Thyroid gland (tissue), 4 donors: ENCODE measurements at regions not wholly inside any gene's neighbourhood (a gene's known extent, or its start where the extent isn't known, plus 50 kb on each side); places are given as distances from the start of the nearest gene placed in this dataset.
"Not testable (repeated sequence)": the region's sequence is repeated elsewhere in the genome, so short reads cannot be mapped to it uniquely, and the experiment has no call there.

Source experiments
- DNase-seq, 2 donors: peaks; one replicate each; pipeline ENCODE4 v3.0.0-alpha.2; 2019
- H3K27ac ChIP-seq, 3 donors: fragments of 200-600 bp; sonication (generic); 1 replicate in 2 of 3; 2 replicates in 1 of 3; pipeline ENCODE4 v1.5.1; 2016 to 2019; ENCODE audit warnings: mild to moderate bottlenecking in 1 of 3, moderate library complexity in 1 of 3
- H3K27me3 ChIP-seq: fragments of 200-600 bp; sonication (generic); one replicate; pipeline ENCODE4 v1.5.1; 2019
- H3K36me3 ChIP-seq, 2 donors: fragments of 200-600 bp; sonication (generic); one replicate each; pipeline ENCODE4 v1.5.1; 2016 to 2019
- H3K4me1 ChIP-seq, 2 donors: fragments of 200-600 bp; sonication (generic); one replicate each; pipeline ENCODE4 v1.5.1; 2017 to 2019
- H3K4me3 ChIP-seq, 3 donors: fragments of 200-600 bp; sonication (generic); replicated peaks in 1 of 3; 1 replicate in 2 of 3; 2 replicates in 1 of 3; pipeline ENCODE4 v1.5.1; 2016; ENCODE audit warnings: mild to moderate bottlenecking in 1 of 3
- H3K9me3 ChIP-seq: fragments of 200-600 bp; sonication (generic); one replicate; pipeline ENCODE4 v1.5.1; 2017
- POLR2A ChIP-seq, 2 donors: fragments of 450-650 bp; IDR thresholded peaks; one replicate each; pipeline ENCODE4 v1.6.1; 2017; ENCODE audit warnings: antibody characterized with exemption in 2 of 2, mild to moderate bottlenecking in 2 of 2, moderate library complexity in 1 of 2
- WGBS, 2 donors: methylation state at CpG; one replicate each; pipeline ENCODE4 v1.1.5; 2017; 5-methylcytosine and 5-hydroxymethylcytosine counted together
- intact Hi-C: fragments of 100-400 bp; cut with DNase I; formaldehyde crosslinking; loops from one replicate; pipeline ENCODE4 v1.15.1; 2023
- TF ChIP-seq, protein P1 (sequence below), 6 experiments: fragments of 200-600 bp in 3 of 6; fragments of 450-650 bp in 3 of 6; sonication (generic) in 3 of 6; IDR thresholded peaks; one replicate each; pipeline ENCODE4 v1.5.1; 2016 to 2019; ENCODE audit warnings: antibody characterized with exemption in 6 of 6, mild to moderate bottlenecking in 2 of 6, inconsistent platforms in 1 of 6, moderate library complexity in 1 of 6

DNA sequence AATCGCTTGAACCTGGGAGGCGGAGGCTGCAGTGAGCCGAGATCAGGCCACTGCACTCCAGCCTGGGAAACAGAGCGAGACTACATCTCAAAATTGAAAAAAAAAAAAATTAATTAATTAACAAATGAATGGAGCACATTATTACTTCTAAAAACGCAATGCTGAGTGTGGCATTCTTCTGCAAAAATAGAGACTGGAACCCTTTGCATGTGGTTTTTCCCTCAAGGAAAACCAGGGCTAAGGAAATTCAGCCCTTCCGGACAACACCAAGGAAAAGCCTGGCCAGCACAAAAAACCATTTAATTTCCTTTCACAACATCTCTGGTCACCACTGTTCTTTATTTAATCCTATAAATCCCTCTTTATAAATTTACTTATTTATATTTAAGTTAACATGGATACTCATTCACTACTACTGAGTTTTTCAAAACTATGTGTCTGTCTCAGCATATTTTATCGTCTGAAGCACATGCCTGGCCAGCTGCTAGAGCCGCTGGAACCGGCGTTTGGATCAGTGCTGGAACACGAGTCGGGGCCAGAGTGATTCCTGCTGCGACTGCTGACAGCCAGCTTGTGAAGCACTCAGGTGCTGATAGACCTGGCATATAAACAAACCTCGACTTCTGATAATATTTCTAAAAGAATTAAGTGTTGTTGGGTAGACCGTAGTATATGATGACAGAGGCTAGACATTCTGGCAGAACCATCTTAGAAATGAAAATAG is 84.5 kb upstream of the WWC2 start:
- WGBS, 2 donors = 79 to 81% methylated on average over 15 of the region's 15 CpGs
- DNase-seq = no peak
- no peak overlapping the region for H3K4me3 ChIP-seq
- intact Hi-C loops = no loop called here
- H3K27me3 ChIP-seq = no peaks in the 10 kb centered on the region
- H3K4me1 ChIP-seq = no peaks in the 10 kb centered on the region
- H3K36me3 ChIP-seq = no peaks in the 10 kb centered on the region
- TF ChIP-seq, protein P1, sequence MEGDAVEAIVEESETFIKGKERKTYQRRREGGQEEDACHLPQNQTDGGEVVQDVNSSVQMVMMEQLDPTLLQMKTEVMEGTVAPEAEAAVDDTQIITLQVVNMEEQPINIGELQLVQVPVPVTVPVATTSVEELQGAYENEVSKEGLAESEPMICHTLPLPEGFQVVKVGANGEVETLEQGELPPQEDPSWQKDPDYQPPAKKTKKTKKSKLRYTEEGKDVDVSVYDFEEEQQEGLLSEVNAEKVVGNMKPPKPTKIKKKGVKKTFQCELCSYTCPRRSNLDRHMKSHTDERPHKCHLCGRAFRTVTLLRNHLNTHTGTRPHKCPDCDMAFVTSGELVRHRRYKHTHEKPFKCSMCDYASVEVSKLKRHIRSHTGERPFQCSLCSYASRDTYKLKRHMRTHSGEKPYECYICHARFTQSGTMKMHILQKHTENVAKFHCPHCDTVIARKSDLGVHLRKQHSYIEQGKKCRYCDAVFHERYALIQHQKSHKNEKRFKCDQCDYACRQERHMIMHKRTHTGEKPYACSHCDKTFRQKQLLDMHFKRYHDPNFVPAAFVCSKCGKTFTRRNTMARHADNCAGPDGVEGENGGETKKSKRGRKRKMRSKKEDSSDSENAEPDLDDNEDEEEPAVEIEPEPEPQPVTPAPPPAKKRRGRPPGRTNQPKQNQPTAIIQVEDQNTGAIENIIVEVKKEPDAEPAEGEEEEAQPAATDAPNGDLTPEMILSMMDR (IDR thresholded peaks at IDR 0.05) = no peak
- no peak for TF ChIP-seq POLR2A (IDR thresholded peaks at IDR 0.05)
- no peak overlapping the region for H3K27ac ChIP-seq
- no peaks in the 10 kb centered on the region for H3K9me3 ChIP-seq

DNA sequence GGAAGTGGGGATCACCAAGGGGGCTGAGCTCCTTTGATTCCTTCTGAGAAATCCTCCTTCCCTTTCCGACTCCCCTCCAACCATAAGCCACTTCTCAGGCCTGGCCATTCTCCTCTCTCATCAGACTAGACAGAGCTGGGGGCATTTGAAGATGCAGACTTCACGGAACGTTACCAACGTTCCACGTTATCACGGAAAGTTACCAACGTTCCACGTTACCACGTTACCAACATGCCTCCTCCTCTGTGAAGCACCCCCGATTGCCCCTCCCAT is 85.4 kb upstream of the WWC2 start:
- Histone ChIP-seq H3K9me3 (no peaks in the 10 kb centered on the region), H3K4me3 (no peak overlapping the region), H3K36me3 (no peaks in the 10 kb centered on the region), H3K27me3 (no peaks in the 10 kb centered on the region), H3K27ac (no peak overlapping the region), H3K4me1 (no peaks in the 10 kb centered on the region)
- WGBS, 2 donors = 83 to 94% methylated on average over 10 of the region's 10 CpGs
- no peak for TF ChIP-seq POLR2A (IDR thresholded peaks at IDR 0.05)
- TF ChIP-seq, protein P1 (IDR thresholded peaks at IDR 0.05) = no peak
- intact Hi-C loops = no loop called here
- no peak for DNase-seq

DNA sequence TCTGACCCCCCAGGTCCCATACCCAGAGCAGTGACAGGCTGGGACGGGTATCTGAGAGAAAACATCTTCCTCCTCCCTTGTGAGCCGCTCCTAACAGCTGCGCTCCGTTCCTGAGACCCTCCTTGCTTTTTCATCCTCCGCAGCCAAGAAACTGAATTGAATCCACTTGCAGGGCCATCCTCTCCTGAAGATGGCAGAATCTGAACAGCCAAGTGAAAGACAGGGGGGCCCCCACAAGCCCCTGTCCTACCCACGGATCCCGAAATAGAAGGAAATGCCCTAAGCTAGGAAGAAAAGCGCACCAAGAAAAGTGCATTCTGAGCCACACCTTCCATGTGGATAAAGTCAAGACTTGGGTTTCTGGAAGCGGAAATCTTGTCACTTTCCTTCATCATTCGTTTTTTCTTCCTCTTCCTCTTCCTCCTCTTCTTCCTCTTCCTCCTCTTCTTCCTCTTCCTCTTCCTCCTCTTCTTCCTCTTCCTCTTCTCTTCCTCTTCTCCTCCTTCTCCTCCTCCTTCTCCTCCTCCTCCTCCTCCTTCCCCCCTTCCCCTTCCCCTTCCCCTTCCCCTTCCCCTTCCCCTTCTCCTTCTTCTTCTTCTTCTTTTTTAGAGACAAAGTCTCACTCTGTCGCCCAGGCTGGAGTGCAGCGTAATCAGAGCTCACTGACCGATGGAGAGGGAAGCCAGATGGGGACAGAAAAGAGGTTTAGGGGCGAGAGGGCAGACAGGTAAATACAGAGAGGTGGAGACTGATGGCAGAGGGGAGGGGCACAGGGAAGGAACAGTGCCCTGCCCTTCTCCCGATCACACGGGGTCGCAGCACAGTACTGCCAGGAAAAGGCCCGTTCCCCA is 86.0 kb upstream of the WWC2 start:
- no peaks in the 10 kb centered on the region for H3K36me3 ChIP-seq
- no peaks in the 10 kb centered on the region for H3K4me1 ChIP-seq
- H3K4me3 ChIP-seq = no peak overlapping the region
- H3K27me3 ChIP-seq = no peaks in the 10 kb centered on the region
- TF ChIP-seq, protein P1 (IDR thresholded peaks at IDR 0.05) = no peak
- TF ChIP-seq POLR2A (IDR thresholded peaks at IDR 0.05) = no peak
- no peak overlapping the region for H3K27ac ChIP-seq
- intact Hi-C loops = no loop called here
- WGBS, 2 donors = 63 to 75% methylated on average over 18 of the region's 18 CpGs
- H3K9me3 ChIP-seq = no peaks in the 10 kb centered on the region
- no peak for DNase-seq

DNA sequence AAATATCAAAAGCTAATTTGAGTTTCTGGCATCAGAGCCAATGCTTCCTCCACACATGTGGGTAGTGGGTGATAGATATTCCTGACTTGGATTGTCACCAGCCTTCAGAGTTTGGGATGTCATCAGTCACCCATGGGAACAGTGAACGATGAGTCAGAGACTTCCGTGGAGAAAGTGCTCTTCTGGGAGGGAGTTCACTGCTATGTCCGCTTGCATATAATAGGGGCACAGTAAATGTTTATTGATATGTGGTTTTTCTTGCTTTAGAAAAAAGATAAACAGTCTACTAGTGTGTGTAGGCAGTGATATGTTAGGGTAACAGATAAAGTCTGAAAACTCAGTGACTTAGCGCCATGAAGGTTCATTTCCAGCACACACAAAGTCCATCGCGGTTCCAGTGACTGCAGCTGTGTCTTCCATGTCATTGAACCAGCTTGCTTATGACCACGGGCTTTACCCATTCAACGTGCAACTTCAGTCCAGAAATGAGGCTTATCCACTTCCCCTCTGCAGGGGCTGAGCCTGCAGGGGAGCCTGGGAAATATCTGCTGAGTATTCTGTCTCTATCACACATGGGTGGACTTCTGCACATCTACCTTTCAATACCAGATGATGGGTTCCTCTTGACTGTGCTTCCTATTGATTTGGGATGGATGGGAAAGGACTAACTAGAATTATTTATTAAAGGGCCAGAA is 87.7 kb upstream of the WWC2 start:
- H3K27me3 ChIP-seq = no peaks in the 10 kb centered on the region
- no peak overlapping the region for H3K4me3 ChIP-seq
- 78 to 83% methylated on average over 8 of the region's 8 CpGs for WGBS, 2 donors
- DNase-seq = no peak
- no peak for TF ChIP-seq POLR2A (IDR thresholded peaks at IDR 0.05)
- TF ChIP-seq, protein P1 (IDR thresholded peaks at IDR 0.05) = no peak
- H3K27ac ChIP-seq = no peak overlapping the region
- H3K9me3 ChIP-seq = no peaks in the 10 kb centered on the region
- H3K36me3 ChIP-seq = no peaks in the 10 kb centered on the region
- intact Hi-C loops = no loop called here
- no peaks in the 10 kb centered on the region for H3K4me1 ChIP-seq

DNA sequence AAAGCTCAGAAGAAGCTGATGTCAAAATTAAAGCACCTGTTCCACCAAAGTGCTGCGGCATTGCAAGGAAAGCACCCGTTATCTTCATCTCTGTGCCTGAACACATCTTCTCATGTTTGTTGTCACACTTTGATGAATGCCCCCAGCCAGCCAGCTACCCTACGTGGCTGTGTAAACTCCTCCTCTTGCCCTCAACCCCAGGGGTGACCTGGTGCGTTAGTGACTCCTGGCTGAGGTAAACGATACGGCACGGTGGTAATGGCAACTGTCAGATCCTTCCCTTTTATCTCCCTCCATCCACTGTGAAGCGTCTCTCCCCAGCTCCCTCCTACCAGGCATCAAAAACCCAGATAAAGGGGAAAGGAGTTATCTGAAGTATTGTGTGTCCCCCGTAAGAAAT is 90.6 kb upstream of the WWC2 start:
- no peaks in the 10 kb centered on the region for H3K27me3 ChIP-seq
- H3K36me3 ChIP-seq = no peaks in the 10 kb centered on the region
- no peak for DNase-seq
- TF ChIP-seq, protein P1 (IDR thresholded peaks at IDR 0.05) = no peak
- no peak for TF ChIP-seq POLR2A (IDR thresholded peaks at IDR 0.05)
- no peak overlapping the region for H3K4me3 ChIP-seq
- WGBS, 2 donors = 24 to 25% methylated on average over 9 of the region's 9 CpGs
- H3K4me1 ChIP-seq = no peaks in the 10 kb centered on the region
- intact Hi-C loops = no loop called here
- no peaks in the 10 kb centered on the region for H3K9me3 ChIP-seq
- H3K27ac ChIP-seq = no peak overlapping the region

DNA sequence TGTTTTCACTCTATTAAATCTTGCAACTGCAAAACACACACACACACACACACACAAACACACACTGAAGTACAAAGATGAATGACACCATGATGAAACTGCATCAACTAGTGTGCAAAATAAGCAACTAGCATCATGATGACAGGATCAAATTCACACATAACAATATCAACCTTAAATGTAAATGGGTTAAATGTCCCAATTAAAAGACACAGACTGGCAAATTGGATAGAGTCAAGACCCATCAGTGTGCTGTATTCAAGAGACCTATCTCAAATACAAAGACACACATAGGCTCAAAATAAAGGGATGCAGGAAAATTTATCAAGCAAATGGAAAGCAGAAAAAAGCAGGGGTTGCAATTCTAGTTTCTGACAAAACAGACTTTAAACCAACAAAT is 87.2 kb upstream of the DCTD start:
- intact Hi-C loops = not testable (repeated sequence)

More for the DNA sequence above, 87.2 kb upstream of the DCTD start:
- not testable (repeated sequence) for DNase-seq, H3K27ac ChIP-seq, H3K36me3 ChIP-seq, H3K4me3 ChIP-seq, H3K9me3 ChIP-seq, H3K27me3 ChIP-seq, H3K4me1 ChIP-seq
